HL-60/S4 treated with retinoic acid at 250 ng/mL for 4 days and 3 days (cell line): ENCODE measurements at regions not wholly inside any gene's neighbourhood (a gene's known extent, or its start where the extent isn't known, plus 50 kb on each side); places are given as distances from the start of the nearest gene placed in this dataset.

Experiments
- in situ Hi-C: fragments of 300-500 bp; cut with MboI; formaldehyde crosslinking; loops from 2 replicates; pipeline ENCODE4 v1.7.0; 2022; ENCODE audit warnings: low sequenced_read_pairs

GRCh38 chr2:120807751-120808150, 72.1 kb downstream of the GLI2 start:
- in situ Hi-C loops: no loop called here

GRCh38 chr2:120809151-120809550, 73.5 kb downstream of the GLI2 start:
- in situ Hi-C loops: no loop called here

- in situ Hi-C loops: no loop called here
Measured at GRCh38 chr2:120809609-120810440, 74.2 kb downstream of the GLI2 start.

- in situ Hi-C loops: no loop called here
Measured at GRCh38 chr2:120810639-120811038, 75.0 kb downstream of the GLI2 start.

- in situ Hi-C loops: no loop called here
Measured at GRCh38 chr2:120812866-120813265, 77.2 kb downstream of the GLI2 start.

- in situ Hi-C loops: no loop called here
Measured at GRCh38 chr2:120814352-120814751, 78.7 kb downstream of the GLI2 start.

GRCh38 chr2:120815292-120815691, 79.6 kb downstream of the GLI2 start:
- in situ Hi-C loops: no loop called here

GRCh38 chr2:120817136-120817955, 81.7 kb downstream of the GLI2 start:
- in situ Hi-C loops: no loop called here

GRCh38 chr2:120817956-120818325, 82.3 kb downstream of the GLI2 start:
- in situ Hi-C loops: no loop called here

- in situ Hi-C loops: no loop called here
Measured at GRCh38 chr2:120818441-120818920, 82.8 kb downstream of the GLI2 start.

- in situ Hi-C loops: no loop called here
Measured at GRCh38 chr2:120819720-120820210, 84.1 kb downstream of the GLI2 start.

GRCh38 chr2:120820263-120820952, 84.7 kb downstream of the GLI2 start:
- in situ Hi-C loops: no loop called here

- in situ Hi-C loops: no loop called here
Measured at GRCh38 chr2:120820953-120821279, 85.2 kb downstream of the GLI2 start.

GRCh38 chr2:120821446-120822160, 85.9 kb downstream of the GLI2 start:
- in situ Hi-C loops: no loop called here

- in situ Hi-C loops: no loop called here
Measured at GRCh38 chr2:120822933-120823332, 87.3 kb downstream of the GLI2 start.

- in situ Hi-C loops: no loop called here
Measured at GRCh38 chr2:120823551-120823950, 87.9 kb downstream of the GLI2 start.

- in situ Hi-C loops: no loop called here
Measured at GRCh38 chr2:120824246-120824645, 88.6 kb downstream of the GLI2 start.

- in situ Hi-C loops: no loop called here
Measured at GRCh38 chr2:120825370-120826259, 89.9 kb downstream of the GLI2 start.

GRCh38 chr2:120826260-120826648, 90.6 kb downstream of the GLI2 start:
- in situ Hi-C loops: no loop called here
